PC-3 (cell line): ENCODE measurements at regions not wholly inside any gene's neighbourhood (a gene's known extent, or its start where the extent isn't known, plus 50 kb on each side); places are given as distances from the start of the nearest gene placed in this dataset.
A peak's percentile ranks its signal among the peaks of the same experiment; 100 is the strongest.

Source experiments
- ATAC-seq: fragments of 200-7000 bp; cut with Tn5 transposase; 2 replicates; pipeline ENCODE4 v1.9.1; 2020; ENCODE audit warnings: mild to moderate bottlenecking, moderate library complexity
- BruUV-seq: library from RNA; stranded (reverse); fragments of 400-500 nt; replicated peaks from 2 replicates; lab custom pipeline; 2021; lab: Mats Ljungman, UMichigan
- CTCF ChIA-PET: fragments of 300-600 bp; sonication (Branson Sonifier 250); formaldehyde crosslinking; loops from one replicate; lab custom pipeline; 2022; ENCODE audit warnings: antibody characterized with exemption; lab: Charles Lee
- POLR2A ChIA-PET: fragments of 300-600 bp; sonication (Branson Sonifier 250); formaldehyde crosslinking; loops from one replicate; lab custom pipeline; 2022; ENCODE audit warnings: antibody characterized with exemption; ENCODE audit not compliant: unreplicated experiment; lab: Charles Lee
- DNase-seq: peaks from one replicate; pipeline ENCODE4 v3.0.0-alpha.2; 2015
- H2AFZ ChIP-seq: fragments of 300-600 bp; sonication (generic); 2 replicates; pipeline ENCODE4 v1.6.0; 2016; ENCODE audit warnings: antibody characterized with exemption, low read length
- H3F3A ChIP-seq: fragments of 300-600 bp; sonication (generic); one replicate; pipeline ENCODE4 v1.6.0; 2017; ENCODE audit warnings: antibody characterized with exemption, low read length, control low read depth, mild to moderate bottlenecking; ENCODE audit not compliant: unreplicated experiment
- H3K27ac ChIP-seq: fragments of 300-600 bp; sonication (generic); 2 replicates; pipeline ENCODE4 v1.5.1; 2016; ENCODE audit warnings: mild to moderate bottlenecking, low read length
- H3K27me3 ChIP-seq: fragments of 300-600 bp; sonication (generic); 2 replicates; pipeline ENCODE4 v1.6.1; 2016; ENCODE audit warnings: low read length, mixed read lengths
- H3K36me3 ChIP-seq: fragments of 300-600 bp; sonication (generic); 2 replicates; pipeline ENCODE4 v1.6.1; 2016; ENCODE audit warnings: low read depth, mixed run types, low read length, mixed read lengths
- H3K4me1 ChIP-seq: fragments of 300-600 bp; sonication (generic); 2 replicates; pipeline ENCODE4 v1.5.1; 2016; ENCODE audit warnings: low read length; ENCODE audit not compliant: insufficient read depth
- H3K4me2 ChIP-seq: fragments of 300-600 bp; sonication (generic); 2 replicates; pipeline ENCODE4 v1.6.0; 2016; ENCODE audit warnings: low read length
- H3K4me3 ChIP-seq: fragments of 300-600 bp; sonication (generic); 2 replicates; pipeline ENCODE4 v1.5.1; 2016; ENCODE audit warnings: mild to moderate bottlenecking, low read length, mixed read lengths
- H3K79me2 ChIP-seq: fragments of 300-600 bp; sonication (generic); 2 replicates; pipeline ENCODE4 v1.6.1; 2017; ENCODE audit warnings: low read length, mixed read lengths
- H3K9ac ChIP-seq: fragments of 300-600 bp; sonication (generic); 2 replicates; pipeline ENCODE4 v1.6.0; 2016; ENCODE audit warnings: mild to moderate bottlenecking, low read length
- H3K9me2 ChIP-seq: fragments of 300-600 bp; sonication (generic); replicated peaks from 2 replicates; pipeline ENCODE4 v1.6.1; 2016; ENCODE audit warnings: mixed run types, low read length, mixed read lengths
- H3K9me3 ChIP-seq: fragments of 300-600 bp; sonication (generic); 2 replicates; pipeline ENCODE4 v1.6.1; 2016; ENCODE audit warnings: low read length, mixed read lengths
- H4K20me1 ChIP-seq: fragments of 300-600 bp; sonication (generic); 2 replicates; pipeline ENCODE4 v1.6.1; 2016; ENCODE audit warnings: low read length, mixed read lengths
- EZH2 ChIP-seq: fragments of 300-600 bp; sonication (generic); IDR thresholded peaks from one replicate; pipeline ENCODE4 v1.6.1; 2017; ENCODE audit warnings: antibody characterized with exemption, mild to moderate bottlenecking, low read length; ENCODE audit not compliant: unreplicated experiment
- EZH2phosphoT487 ChIP-seq: fragments of 300-600 bp; sonication (generic); IDR thresholded peaks from 2 replicates; pipeline ENCODE4 v1.6.1; 2018; ENCODE audit warnings: mild to moderate bottlenecking, antibody characterized with exemption, low read length, borderline replicate concordance
- intact Hi-C: fragments of 100-400 bp; cut with micrococcal nuclease; formaldehyde crosslinking; loops from 2 replicates; pipeline ENCODE4 v1.9.0; 2023
- TF ChIP-seq, protein P1 (sequence below): fragments of 300-600 bp; sonication (generic); conservative IDR thresholded peaks from 2 replicates; pipeline ENCODE4 v1.5.1; 2017; ENCODE audit warnings: antibody characterized with exemption, low read depth, mild to moderate bottlenecking, low read length

DNA sequence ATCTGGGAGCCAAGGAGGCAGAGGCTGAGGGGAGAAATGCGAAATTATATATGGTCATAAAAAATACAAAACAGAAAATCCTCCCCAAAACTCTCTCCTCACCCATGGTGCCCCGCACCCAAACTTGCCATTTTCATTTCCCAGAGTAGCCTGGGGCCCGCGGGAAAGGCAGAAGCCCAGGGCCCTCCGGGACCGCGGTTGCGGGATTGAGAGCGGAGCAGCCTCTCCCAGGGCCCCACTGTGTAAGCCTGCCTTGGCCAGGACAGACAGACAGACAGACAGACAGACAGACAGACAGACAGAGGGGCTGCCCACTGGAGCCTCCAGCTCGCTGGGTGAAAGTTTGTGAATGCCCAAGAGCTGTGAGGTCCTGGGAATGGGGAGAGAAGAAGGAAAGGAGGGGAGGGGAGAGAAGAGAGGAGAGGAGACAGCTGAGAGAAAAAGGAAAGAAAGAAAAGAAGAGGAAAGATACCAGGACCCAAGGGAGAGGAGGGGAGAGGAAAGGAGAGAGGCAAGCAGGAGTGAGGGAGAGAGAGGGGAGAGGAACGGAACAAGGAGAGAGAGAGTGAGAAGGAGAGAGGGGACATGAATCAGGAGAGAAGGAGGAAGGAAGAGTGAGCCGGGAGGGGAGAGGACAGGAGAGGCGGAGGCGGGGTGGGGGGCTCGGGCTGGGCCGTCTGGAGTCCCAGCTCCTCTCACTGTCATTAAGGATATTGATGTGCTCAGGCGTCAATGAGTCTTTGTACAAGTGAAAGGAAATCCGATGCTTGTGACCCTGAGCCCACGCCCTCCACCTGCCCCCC is 69.3 kb upstream of the CASZ1 start:
- H3K4me1 ChIP-seq = peaks cover 4% of the 10 kb centered on the region; the same call in 1 of the 2 replicates
- intact Hi-C loops = loop anchor here (2.0 kb wide), 3 partner anchors 69 to 359 kb away; partner anchors contain the start of gene CASZ1
- no peak overlapping the region for H3K9ac ChIP-seq
- no peaks in the 10 kb centered on the region for H3K27me3 ChIP-seq
- H3K27ac ChIP-seq = no peak overlapping the region
- DNase-seq (no peak), ATAC-seq (no peak)
- H3K36me3 ChIP-seq = no peaks in the 10 kb centered on the region
- H3K4me3 ChIP-seq = no peak overlapping the region
- no TSS peak for BruUV-seq
- H3F3A ChIP-seq = no peaks in the 10 kb centered on the region
- TF ChIP-seq EZH2 (no peak), EZH2phosphoT487 (no peak)
- TF ChIP-seq, protein P1, sequence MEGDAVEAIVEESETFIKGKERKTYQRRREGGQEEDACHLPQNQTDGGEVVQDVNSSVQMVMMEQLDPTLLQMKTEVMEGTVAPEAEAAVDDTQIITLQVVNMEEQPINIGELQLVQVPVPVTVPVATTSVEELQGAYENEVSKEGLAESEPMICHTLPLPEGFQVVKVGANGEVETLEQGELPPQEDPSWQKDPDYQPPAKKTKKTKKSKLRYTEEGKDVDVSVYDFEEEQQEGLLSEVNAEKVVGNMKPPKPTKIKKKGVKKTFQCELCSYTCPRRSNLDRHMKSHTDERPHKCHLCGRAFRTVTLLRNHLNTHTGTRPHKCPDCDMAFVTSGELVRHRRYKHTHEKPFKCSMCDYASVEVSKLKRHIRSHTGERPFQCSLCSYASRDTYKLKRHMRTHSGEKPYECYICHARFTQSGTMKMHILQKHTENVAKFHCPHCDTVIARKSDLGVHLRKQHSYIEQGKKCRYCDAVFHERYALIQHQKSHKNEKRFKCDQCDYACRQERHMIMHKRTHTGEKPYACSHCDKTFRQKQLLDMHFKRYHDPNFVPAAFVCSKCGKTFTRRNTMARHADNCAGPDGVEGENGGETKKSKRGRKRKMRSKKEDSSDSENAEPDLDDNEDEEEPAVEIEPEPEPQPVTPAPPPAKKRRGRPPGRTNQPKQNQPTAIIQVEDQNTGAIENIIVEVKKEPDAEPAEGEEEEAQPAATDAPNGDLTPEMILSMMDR = no peak
- H2AFZ ChIP-seq = no peak overlapping the region
- ChIA-PET CTCF (no interaction called here), POLR2A (no interaction called here)
- H3K9me3 ChIP-seq = no peaks in the 10 kb centered on the region
- no peaks in the 10 kb centered on the region for H4K20me1 ChIP-seq
- no peaks in the 10 kb centered on the region for H3K9me2 ChIP-seq
- H3K79me2 ChIP-seq = no peaks in the 10 kb centered on the region
- H3K4me2 ChIP-seq = no peak overlapping the region

DNA sequence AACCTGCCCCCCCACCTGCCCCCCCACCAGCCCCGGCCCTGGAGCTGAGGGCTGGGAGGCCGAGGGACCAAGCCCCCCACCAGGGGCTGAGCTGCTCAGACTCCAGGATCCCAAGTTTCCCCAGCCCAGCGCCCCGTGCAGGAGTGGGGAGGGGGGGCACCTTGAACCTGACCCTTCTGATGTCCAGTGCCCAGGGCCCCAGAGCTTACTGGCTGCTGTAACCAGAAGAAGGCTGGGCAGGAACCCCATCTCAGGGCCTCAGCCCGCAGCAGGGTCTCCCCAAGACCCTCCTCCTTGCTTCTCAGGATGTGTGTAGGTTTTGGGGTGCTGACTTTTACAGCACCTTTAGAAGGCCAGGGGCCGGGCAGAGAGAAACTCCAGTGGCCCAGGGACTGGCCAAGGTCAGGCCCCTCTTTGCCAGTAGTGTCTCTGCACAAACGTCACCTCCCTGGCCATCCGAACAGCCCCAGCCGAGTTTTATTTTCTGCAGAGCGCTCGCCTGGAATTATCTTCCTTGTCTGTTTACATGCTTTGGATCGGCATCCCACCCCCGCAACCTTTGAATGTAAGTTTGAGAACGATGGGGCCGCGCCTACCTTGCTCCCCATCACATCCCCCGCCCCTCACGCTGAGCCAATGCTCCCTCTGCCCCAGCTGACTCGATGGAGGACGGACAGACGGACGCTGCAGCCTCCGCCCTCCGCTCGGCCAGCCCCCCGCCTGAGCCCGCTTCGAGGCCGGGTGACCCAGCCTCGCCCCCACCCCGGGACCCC is 70.1 kb upstream of the CASZ1 start:
- H4K20me1 ChIP-seq = no peaks in the 10 kb centered on the region
- TF ChIP-seq EZH2phosphoT487 (no peak), EZH2 (no peak)
- TF ChIP-seq, protein P1 = no peak
- no peaks in the 10 kb centered on the region for H3F3A ChIP-seq
- intact Hi-C loops = loop anchor here (1.0 to 2.0 kb wide), 4 partner anchors 70 to 360 kb away; partner anchors contain the start of gene CASZ1
- no peak overlapping the region for H3K9ac ChIP-seq
- H3K79me2 ChIP-seq = no peaks in the 10 kb centered on the region
- ChIA-PET POLR2A (no interaction called here), CTCF (no interaction called here)
- no TSS peak for BruUV-seq
- H3K9me2 ChIP-seq = no peaks in the 10 kb centered on the region
- peak overlapping the region; percentile 69 for H2AFZ ChIP-seq
- peak overlapping the region; percentile 83 for H3K4me2 ChIP-seq
- peak overlapping the region; percentile 60 for H3K4me3 ChIP-seq
- ATAC-seq (peak; percentile 47), DNase-seq (peak; percentile 3)
- peaks cover 4% of the 10 kb centered on the region; the same call in 1 of the 2 replicates for H3K4me1 ChIP-seq
- no peaks in the 10 kb centered on the region for H3K27me3 ChIP-seq
- H3K36me3 ChIP-seq = no peaks in the 10 kb centered on the region
- no peaks in the 10 kb centered on the region for H3K9me3 ChIP-seq
- H3K27ac ChIP-seq = no peak overlapping the region
